Erythroblast (primary cell): ENCODE measurements at regions not wholly inside any gene's neighbourhood (a gene's known extent, or its start where the extent isn't known, plus 50 kb on each side); places are given as distances from the start of the nearest gene placed in this dataset.

Source experiments
- GATA1 ChIP-seq: IDR thresholded peaks from 2 replicates; pipeline ENCODE4 v1.6.1; 2011; ENCODE audit warnings: low read depth, mild to moderate bottlenecking, control low read depth, low read length, moderate library complexity
- POLR2A ChIP-seq: IDR thresholded peaks from 2 replicates; pipeline ENCODE4 v1.6.1; 2011; ENCODE audit warnings: mild to moderate bottlenecking, low read length

DNA sequence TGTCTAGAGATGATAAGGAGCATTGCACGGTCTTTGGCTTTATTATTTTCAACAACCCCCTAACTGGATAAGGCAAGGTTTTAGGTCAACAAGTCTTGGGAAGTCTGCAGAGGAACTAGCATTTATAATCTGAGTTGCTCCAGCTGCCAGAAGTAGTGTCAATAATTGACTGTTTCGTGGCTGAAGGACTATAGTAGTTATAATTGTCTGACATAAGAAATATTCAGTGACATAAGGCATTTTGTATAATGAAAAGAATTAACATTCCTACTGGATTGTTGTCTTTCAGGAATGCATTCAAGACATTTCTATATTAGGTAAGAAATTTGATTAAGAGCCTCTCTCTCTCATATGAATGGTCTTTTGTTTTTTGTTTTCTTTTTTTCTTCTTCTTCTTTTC is 136.9 kb upstream of the SGK1 start:
- no peak for TF ChIP-seq POLR2A
- TF ChIP-seq GATA1 = no peak
